ENCODE measurements at regions not wholly inside any gene's neighbourhood (a gene's known extent, or its start where the extent isn't known, plus 50 kb on each side); places are given as distances from the start of the nearest gene placed in this dataset.

DNA sequence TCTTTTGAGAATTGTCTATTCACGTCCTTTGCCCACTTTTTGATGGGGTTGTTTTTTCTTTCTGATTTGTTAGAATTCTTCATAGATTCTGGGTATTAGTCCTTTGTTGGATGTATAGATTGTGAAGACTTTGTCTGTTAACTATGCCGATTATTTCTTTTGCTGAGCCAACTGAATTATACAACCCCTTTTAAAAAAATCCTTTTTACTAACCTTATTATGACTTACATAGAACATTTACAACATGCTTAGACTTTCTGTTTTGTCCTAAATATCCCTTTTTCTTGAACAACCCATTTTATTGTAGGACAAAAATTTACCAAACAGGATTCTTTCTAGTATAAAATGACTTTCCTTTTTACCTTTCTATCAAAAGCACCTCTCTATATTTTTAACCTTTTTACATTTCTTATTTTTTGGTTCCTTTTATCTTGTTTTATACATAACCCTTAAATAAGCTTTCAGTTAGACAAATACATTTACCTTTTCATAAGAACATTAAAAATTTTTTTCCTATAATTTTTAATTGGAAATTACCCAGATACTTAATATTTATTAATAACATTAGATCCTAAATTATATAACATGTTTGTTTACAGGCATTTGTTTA, 70.4 kb upstream of the TTLL7 start:
- H3K9me3 ChIP-seq, result no peaks in the 10 kb centered on the region
- TF ChIP-seq POLR2A (IDR thresholded peaks at IDR 0.05) (no peak), POLR2AphosphoS5 (IDR thresholded peaks at IDR 0.05) (no peak), EP300 (IDR thresholded peaks at IDR 0.05) (no peak)
- TF ChIP-seq, protein P1, sequence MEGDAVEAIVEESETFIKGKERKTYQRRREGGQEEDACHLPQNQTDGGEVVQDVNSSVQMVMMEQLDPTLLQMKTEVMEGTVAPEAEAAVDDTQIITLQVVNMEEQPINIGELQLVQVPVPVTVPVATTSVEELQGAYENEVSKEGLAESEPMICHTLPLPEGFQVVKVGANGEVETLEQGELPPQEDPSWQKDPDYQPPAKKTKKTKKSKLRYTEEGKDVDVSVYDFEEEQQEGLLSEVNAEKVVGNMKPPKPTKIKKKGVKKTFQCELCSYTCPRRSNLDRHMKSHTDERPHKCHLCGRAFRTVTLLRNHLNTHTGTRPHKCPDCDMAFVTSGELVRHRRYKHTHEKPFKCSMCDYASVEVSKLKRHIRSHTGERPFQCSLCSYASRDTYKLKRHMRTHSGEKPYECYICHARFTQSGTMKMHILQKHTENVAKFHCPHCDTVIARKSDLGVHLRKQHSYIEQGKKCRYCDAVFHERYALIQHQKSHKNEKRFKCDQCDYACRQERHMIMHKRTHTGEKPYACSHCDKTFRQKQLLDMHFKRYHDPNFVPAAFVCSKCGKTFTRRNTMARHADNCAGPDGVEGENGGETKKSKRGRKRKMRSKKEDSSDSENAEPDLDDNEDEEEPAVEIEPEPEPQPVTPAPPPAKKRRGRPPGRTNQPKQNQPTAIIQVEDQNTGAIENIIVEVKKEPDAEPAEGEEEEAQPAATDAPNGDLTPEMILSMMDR (IDR thresholded peaks at IDR 0.05), result no peak
- DNase-seq, result no peak
- H3K4me3 ChIP-seq, result no peak overlapping the region
- H3K4me1 ChIP-seq, result no peaks in the 10 kb centered on the region
- no peaks in the 10 kb centered on the region for H3K36me3 ChIP-seq
- intact Hi-C loops (cut with DNase I), result no loop called here
- 95 to 97% methylated on average over 2 of the region's 2 CpGs for WGBS, 2 donors
- H3K27me3 ChIP-seq, result no peaks in the 10 kb centered on the region
- H3K27ac ChIP-seq, result no peak overlapping the region

DNA sequence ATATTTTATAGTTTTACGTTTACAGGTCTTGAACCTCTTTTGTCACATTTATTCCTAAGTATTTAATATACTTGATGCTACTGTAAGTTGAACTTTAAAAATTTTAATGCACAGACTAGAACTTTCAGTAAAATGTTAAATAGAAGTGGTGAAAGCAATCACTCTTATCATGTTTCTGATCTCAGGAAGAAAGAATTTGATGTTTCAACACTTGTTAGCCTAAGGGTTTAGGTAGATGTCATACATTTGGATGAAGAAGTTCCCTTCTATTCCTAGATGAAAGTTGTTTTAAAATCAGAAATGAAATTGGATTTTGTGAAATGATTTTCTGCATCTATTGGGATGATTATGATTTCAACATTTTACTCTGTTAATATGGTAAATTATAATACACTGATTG, 63.6 kb upstream of the TTLL7 start:
- DNase-seq, result no peak
- no peak for TF ChIP-seq EP300 (IDR thresholded peaks at IDR 0.05)
- TF ChIP-seq POLR2A (IDR thresholded peaks at IDR 0.05), result no peak
- TF ChIP-seq, protein P1 (IDR thresholded peaks at IDR 0.05), result no peak
- no peak for TF ChIP-seq POLR2AphosphoS5 (IDR thresholded peaks at IDR 0.05)
- Histone ChIP-seq H3K27ac (no peak overlapping the region), H3K27me3 (no peaks in the 10 kb centered on the region), H3K4me3 (no peak overlapping the region), H3K9me3 (no peaks in the 10 kb centered on the region), H3K36me3 (no peaks in the 10 kb centered on the region), H3K4me1 (no peaks in the 10 kb centered on the region)
- WGBS, 2 donors, result 89 to 97% methylated on average over 1 of the region's 1 CpG
- intact Hi-C loops (cut with DNase I), result no loop called here

DNA sequence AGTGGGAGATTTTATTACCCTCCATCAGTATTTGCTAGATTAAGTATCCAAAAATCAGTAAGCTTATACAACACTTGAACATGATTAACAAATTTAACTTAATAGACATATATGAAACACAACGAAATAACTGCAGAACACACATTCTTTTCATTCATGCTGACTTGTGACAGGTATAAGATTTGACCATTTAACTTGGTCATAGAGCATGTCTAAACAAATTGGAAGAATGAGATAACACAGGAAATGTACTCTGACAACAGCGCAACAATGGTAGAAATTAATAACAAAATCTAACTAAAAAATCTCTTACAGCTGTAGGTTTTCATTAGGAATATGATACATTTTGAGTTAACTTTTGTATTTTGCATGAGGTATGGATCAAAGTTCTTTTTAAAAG, 62.4 kb upstream of the TTLL7 start:
- Histone ChIP-seq H3K9me3 (no peaks in the 10 kb centered on the region), H3K4me1 (no peaks in the 10 kb centered on the region), H3K4me3 (no peak overlapping the region), H3K36me3 (no peaks in the 10 kb centered on the region), H3K27ac (no peak overlapping the region), H3K27me3 (no peaks in the 10 kb centered on the region)
- TF ChIP-seq, protein P1 (IDR thresholded peaks at IDR 0.05), result no peak
- no peak for TF ChIP-seq POLR2AphosphoS5 (IDR thresholded peaks at IDR 0.05)
- 85 to 87% methylated on average over 2 of the region's 2 CpGs for WGBS, 2 donors
- DNase-seq, result no peak
- intact Hi-C loops (cut with DNase I), result no loop called here

DNA sequence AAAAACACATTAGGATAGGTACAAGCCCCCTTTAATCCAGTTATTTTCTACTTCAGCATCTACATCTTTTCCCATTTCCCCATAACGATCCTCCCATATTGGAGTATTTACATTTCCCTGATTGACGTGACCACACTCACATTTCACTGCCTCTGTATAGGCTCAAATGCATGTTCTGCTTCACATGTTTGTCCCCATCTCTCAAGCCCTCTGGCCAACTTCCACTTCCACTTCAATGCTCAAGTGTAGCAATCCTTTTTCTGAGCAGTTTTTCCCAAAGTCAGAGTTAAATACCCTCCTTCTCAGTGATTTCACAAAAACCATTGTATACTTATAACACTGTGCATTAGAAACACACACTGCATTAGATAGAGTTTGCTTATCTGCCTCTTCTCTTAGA, 61.8 kb upstream of the TTLL7 start:
- H3K27ac ChIP-seq, result no peak overlapping the region
- H3K27me3 ChIP-seq, result no peaks in the 10 kb centered on the region
- H3K4me3 ChIP-seq, result no peak overlapping the region
- intact Hi-C loops (cut with DNase I), result no loop called here
- no peaks in the 10 kb centered on the region for H3K4me1 ChIP-seq
- DNase-seq, result no peak
- WGBS, 2 donors, result 65 to 80% methylated on average over 2 of the region's 2 CpGs
- TF ChIP-seq POLR2AphosphoS5 (IDR thresholded peaks at IDR 0.05), result no peak
- no peak for TF ChIP-seq EP300 (IDR thresholded peaks at IDR 0.05)
- no peak for TF ChIP-seq POLR2A (IDR thresholded peaks at IDR 0.05)
- TF ChIP-seq, protein P1 (IDR thresholded peaks at IDR 0.05), result no peak
- H3K36me3 ChIP-seq, result no peaks in the 10 kb centered on the region
- no peaks in the 10 kb centered on the region for H3K9me3 ChIP-seq

DNA sequence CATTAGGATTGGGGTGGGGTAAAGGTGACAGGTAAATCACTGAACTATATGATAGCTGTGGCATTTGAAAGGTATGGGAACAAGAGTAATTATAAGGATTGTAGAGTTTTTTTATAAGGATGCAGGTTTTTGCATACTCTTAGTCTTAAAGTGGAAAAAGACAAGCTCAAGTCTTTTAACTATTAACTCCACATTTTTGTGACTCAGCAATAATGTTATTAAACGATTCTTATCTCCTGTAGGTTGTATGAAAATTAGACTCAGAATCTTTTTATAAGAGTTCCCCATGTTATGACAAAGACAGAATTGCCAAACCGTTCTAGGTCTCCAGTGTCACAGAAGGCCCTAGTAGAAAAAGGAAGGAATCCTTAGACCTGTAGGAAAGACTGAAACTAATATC, 49.9 kb upstream of the TTLL7 start:
- Histone ChIP-seq H3K9me3 (no peaks in the 10 kb centered on the region), H3K27ac (no peak overlapping the region), H3K4me1 (no peaks in the 10 kb centered on the region), H3K36me3 (no peaks in the 10 kb centered on the region), H3K4me3 (no peak overlapping the region), H3K27me3 (no peaks in the 10 kb centered on the region)
- TF ChIP-seq POLR2AphosphoS5 (IDR thresholded peaks at IDR 0.05), result no peak
- TF ChIP-seq POLR2A (IDR thresholded peaks at IDR 0.05), result no peak
- no peak for TF ChIP-seq EP300 (IDR thresholded peaks at IDR 0.05)
- TF ChIP-seq, protein P1 (IDR thresholded peaks at IDR 0.05), result no peak
- 35 to 79% methylated on average over 2 of the region's 2 CpGs for WGBS, 2 donors
- intact Hi-C loops (cut with DNase I), result no loop called here
- DNase-seq, result no peak
